ENCODE measurements at regions not wholly inside any gene's neighbourhood (a gene's known extent, or its start where the extent isn't known, plus 50 kb on each side); places are given as distances from the start of the nearest gene placed in this dataset.
A peak's percentile ranks its signal among the peaks of the same experiment; 100 is the strongest.

DNA sequence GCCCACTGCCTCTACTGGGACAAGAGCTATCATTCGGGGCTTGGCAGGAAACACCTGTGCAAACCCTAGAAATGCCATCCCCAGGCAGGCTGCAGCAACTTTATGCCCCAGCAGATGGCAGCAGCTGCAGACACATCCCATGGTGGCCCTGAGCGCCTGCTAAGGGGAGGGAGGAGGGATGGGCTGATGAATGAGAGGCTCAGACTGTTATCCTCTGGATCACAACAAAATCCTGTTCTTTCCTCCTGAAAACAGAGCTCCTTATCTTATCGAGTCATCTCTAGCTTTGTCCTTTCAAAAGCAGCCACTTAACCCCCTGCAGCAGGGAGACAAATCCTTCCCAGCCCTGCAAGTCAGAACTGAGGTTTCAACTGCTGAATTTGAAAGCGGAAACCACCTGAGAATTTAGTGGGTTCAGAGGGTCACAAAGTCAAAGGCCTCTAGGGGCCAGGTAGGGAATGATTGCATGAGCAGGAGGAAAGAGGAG lies 90.6 kb upstream of the PROK2 start:
- H3K4me3 ChIP-seq (ENCODE audit: low read depth, low read length): no peak overlapping the region
- peak; percentile 86 for DNase-seq (ENCODE audit: low read depth)
- TF ChIP-seq, protein P1, sequence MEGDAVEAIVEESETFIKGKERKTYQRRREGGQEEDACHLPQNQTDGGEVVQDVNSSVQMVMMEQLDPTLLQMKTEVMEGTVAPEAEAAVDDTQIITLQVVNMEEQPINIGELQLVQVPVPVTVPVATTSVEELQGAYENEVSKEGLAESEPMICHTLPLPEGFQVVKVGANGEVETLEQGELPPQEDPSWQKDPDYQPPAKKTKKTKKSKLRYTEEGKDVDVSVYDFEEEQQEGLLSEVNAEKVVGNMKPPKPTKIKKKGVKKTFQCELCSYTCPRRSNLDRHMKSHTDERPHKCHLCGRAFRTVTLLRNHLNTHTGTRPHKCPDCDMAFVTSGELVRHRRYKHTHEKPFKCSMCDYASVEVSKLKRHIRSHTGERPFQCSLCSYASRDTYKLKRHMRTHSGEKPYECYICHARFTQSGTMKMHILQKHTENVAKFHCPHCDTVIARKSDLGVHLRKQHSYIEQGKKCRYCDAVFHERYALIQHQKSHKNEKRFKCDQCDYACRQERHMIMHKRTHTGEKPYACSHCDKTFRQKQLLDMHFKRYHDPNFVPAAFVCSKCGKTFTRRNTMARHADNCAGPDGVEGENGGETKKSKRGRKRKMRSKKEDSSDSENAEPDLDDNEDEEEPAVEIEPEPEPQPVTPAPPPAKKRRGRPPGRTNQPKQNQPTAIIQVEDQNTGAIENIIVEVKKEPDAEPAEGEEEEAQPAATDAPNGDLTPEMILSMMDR (IDR thresholded peaks at IDR 0.05; ENCODE audit: insufficient read depth, low read depth, low read length, missing control alignments): peak; percentile 93

DNA sequence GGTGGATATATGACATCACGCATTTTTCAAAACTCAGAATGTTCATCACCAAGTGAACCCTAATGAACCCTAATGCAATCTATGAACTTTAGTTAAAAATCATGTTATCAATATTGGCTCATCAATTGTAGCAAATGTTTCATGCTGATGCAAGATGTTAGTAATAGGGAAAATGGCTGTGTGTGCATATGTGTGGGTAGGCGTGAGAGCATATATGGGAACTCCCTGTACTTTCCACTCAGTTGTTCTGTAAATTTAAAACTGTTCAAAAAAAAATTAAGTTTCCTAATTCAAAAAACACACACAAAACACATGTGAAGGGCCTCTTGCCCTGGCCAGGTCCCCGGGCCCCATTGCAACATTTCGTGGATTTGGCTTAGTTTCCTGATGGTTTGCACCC lies 89.7 kb upstream of the PROK2 start:
- peak; percentile 48 for DNase-seq (ENCODE audit: low read depth)
- no peak overlapping the region for H3K4me3 ChIP-seq (ENCODE audit: low read depth, low read length)
- TF ChIP-seq, protein P1 (IDR thresholded peaks at IDR 0.05; ENCODE audit: insufficient read depth, low read depth, low read length, missing control alignments): no peak

DNA sequence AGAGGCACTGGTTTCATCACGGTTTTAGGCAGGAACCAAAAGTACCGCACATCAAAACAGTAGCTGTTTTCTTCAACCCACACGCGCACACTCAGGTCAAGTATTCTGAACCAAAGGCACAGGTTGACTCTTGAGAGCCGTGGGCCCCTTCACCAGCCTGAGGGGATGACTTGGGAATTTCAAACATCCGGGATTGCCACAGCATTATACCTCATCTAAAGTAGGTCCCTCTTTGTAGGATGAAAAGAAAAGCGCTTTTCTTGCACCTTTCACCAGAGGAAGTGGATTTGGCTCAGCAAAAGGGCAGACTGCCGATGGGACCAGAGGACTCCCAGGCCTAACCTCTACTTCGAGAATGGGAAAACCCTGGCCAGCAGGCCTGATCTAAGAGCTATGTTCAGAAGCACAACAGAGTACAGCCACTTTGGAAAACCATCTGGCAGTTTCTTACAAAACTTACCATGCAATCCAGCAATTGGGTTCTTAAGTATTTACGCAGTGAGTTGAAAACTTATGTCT lies 88.2 kb upstream of the PROK2 start:
- TF ChIP-seq, protein P1 (IDR thresholded peaks at IDR 0.05; ENCODE audit: insufficient read depth, low read depth, low read length, missing control alignments): no peak
- DNase-seq (ENCODE audit: low read depth): peak; percentile 28
- H3K4me3 ChIP-seq (ENCODE audit: low read depth, low read length): no peak overlapping the region

DNA sequence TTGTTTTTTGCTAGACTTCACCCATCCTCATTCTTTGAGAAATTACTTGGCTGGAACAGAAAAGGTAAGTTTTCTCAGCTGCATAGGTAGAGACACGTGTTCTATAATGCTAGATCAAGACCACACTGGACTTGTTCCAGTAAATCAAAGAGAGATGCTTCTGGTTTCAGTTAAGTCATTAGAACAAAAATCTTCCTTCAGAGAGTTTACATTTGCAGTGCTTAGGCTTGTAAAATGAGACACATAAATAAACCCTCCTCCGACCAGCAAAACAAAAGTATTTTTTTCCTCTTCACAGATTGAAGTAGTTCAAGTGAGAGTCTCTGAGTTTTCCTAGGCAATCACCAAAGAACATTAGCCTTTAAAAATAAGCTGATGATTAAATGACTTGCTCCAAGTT lies 87.3 kb upstream of the PROK2 start:
- TF ChIP-seq, protein P1 (IDR thresholded peaks at IDR 0.05; ENCODE audit: insufficient read depth, low read depth, low read length, missing control alignments): no peak
- no peak overlapping the region for H3K4me3 ChIP-seq (ENCODE audit: low read depth, low read length)
- no peak for DNase-seq (ENCODE audit: low read depth)

DNA sequence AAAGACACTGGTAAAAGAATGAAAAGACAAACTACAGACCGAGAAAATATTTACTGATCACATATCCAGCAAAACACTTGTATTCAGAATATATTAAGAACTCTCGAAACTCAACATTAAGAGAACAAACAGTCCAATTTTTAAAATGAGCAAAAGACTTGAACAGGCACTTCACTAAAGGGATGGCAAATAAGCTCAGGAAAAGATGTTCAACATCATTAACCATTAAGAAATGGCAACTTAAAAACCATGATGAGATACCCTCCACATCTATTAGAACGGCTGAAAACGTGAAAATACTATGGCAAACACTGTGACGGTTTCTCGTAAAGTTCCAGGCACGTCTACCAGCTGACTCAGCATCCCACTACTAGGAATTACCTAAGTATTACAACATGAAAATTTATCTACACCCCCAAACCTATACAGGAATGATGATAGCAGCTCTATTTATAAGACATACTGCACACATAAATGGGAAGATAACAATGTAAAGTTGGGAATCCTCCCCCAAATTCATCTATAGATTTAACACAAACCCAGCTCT lies 86.1 kb upstream of the PROK2 start:
- H3K4me3 ChIP-seq (ENCODE audit: low read depth, low read length): no peak overlapping the region

DNA sequence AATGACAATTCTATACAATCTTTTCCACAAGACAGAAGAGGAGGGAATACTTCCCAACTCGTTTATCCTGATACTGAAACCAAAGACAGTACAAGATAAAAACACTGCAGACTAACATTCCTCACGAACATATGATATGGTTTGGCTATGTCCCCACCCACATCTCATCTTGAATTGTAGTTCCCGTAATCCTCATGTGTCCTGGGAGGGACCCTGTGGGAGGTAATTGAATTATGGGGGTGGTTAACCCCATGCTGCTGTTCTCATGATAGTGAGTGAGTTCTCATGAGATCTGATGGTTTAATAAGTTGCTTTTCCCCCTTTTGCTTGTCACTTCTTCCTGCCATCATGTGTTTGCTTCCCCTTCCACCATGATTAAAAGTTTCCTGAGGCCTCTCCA lies 83.9 kb upstream of the PROK2 start:
- TF ChIP-seq, protein P1 (IDR thresholded peaks at IDR 0.05; ENCODE audit: insufficient read depth, low read depth, low read length, missing control alignments): no peak
- no peak overlapping the region for H3K4me3 ChIP-seq (ENCODE audit: low read depth, low read length)
- DNase-seq (ENCODE audit: low read depth): no peak

More for the DNA sequence above, 86.1 kb upstream of the PROK2 start:
- no peak for DNase-seq (ENCODE audit: low read depth)
- TF ChIP-seq, protein P1 (IDR thresholded peaks at IDR 0.05; ENCODE audit: insufficient read depth, low read depth, low read length, missing control alignments): no peak

DNA sequence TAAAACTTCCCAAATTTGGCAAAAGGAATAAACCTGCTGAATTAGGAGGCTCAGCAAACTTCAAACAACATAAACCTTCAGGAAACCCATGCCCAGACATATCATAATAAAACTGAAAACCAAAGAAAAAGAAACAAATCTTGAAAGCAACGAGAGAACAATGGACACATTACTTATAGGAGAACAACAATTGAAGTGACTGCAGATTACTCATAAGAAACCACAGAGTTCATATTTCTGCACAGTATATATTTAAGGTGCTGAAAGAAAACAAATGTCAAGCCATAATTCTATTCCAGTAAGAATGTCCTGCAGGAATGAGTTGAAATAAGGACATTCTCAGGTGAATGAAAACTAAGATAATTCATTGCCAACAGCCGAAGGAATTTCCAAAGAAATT lies 80.8 kb upstream of the PROK2 start:
- no peak overlapping the region for H3K4me3 ChIP-seq (ENCODE audit: low read depth, low read length)
- TF ChIP-seq, protein P1 (IDR thresholded peaks at IDR 0.05; ENCODE audit: insufficient read depth, low read depth, low read length, missing control alignments): no peak
- no peak for DNase-seq (ENCODE audit: low read depth)

Data from GM12865 (cell line).